ENCODE measurements at regions not wholly inside any gene's neighbourhood (a gene's known extent, or its start where the extent isn't known, plus 50 kb on each side); places are given as distances from the start of the nearest gene placed in this dataset.

GRCh38 chr7:81604075-81604807, 165.6 kb downstream of the HGF start:
- TF ChIP-seq POLR2A (IDR thresholded peaks at IDR 0.05; ENCODE audit: extremely low read depth, insufficient read length) (no peak), CTCF (IDR thresholded peaks at IDR 0.05; ENCODE audit: low read depth, low read length) (no peak)
